Natural killer cell (primary cell): ENCODE measurements at regions not wholly inside any gene's neighbourhood (a gene's known extent, or its start where the extent isn't known, plus 50 kb on each side); places are given as distances from the start of the nearest gene placed in this dataset.
A peak's percentile ranks its signal among the peaks of the same experiment; 100 is the strongest.

ENCODE experiments used
- ATAC-seq, 3 donors: fragments of 150-1000 bp in 2 of 3; fragments of 200-7000 bp in 1 of 3; cut with Tn5 transposase; 1 replicate in 1 of 3; 2 replicates in 2 of 3; pipeline ENCODE4 v1.10.0; 2021; ENCODE audit warnings: mild to moderate bottlenecking in 2 of 3, moderate library complexity in 2 of 3
- DNase-seq, 2 donors: peaks; one replicate each; pipeline versions ENCODE4 v3.0.0 to v3.0.0-alpha.2; 2013 to 2021; ENCODE audit warnings: mixed read lengths in 1 of 2
- H3K27ac ChIP-seq: one replicate; pipeline ENCODE4 v1.5.1; 2013; ENCODE audit warnings: mild to moderate bottlenecking, low read length
- H3K27me3 ChIP-seq: one replicate; pipeline ENCODE4 v1.6.1; 2013; ENCODE audit warnings: low read length; ENCODE audit not compliant: control insufficient read depth, insufficient read depth
- H3K36me3 ChIP-seq: one replicate; pipeline ENCODE4 v1.6.1; 2013; ENCODE audit warnings: low read length; ENCODE audit not compliant: control insufficient read depth, insufficient read depth
- H3K4me1 ChIP-seq: one replicate; pipeline ENCODE4 v1.6.1; 2013; ENCODE audit warnings: low read length; ENCODE audit not compliant: control insufficient read depth, insufficient read depth
- H3K4me3 ChIP-seq: one replicate; pipeline ENCODE4 v1.5.1; 2013; ENCODE audit warnings: low read length
- H3K9me3 ChIP-seq: one replicate; pipeline ENCODE4 v1.6.1; 2013; ENCODE audit warnings: low read length; ENCODE audit not compliant: control insufficient read depth, insufficient read depth
- H3K27ac Mint-ChIP-seq, 2 donors: one replicate each; pipeline ENCODE4 v1.8.0; 2022; ENCODE audit warnings: mild to moderate bottlenecking in 2 of 2, mixed read lengths in 2 of 2, moderate library complexity in 1 of 2
- H3K27me3 Mint-ChIP-seq, 2 donors: one replicate each; pipeline ENCODE4 v1.8.0; 2022; ENCODE audit warnings: low read depth in 2 of 2, mixed read lengths in 2 of 2
- H3K36me3 Mint-ChIP-seq: one replicate; pipeline ENCODE4 v1.8.0; 2022; ENCODE audit warnings: mixed read lengths
- H3K4me1 Mint-ChIP-seq, 2 donors: one replicate each; pipeline ENCODE4 v1.8.0; 2022; ENCODE audit warnings: mixed read lengths in 2 of 2
- H3K4me3 Mint-ChIP-seq: one replicate; pipeline ENCODE4 v1.8.0; 2022; ENCODE audit warnings: mild to moderate bottlenecking, moderate library complexity, mixed read lengths
- H3K9me3 Mint-ChIP-seq, 2 donors: one replicate each; pipeline ENCODE4 v1.8.0; 2022; ENCODE audit warnings: mixed read lengths in 2 of 2
- CTCF ChIP-seq: fragments of 200-600 bp; IDR thresholded peaks from one replicate; pipeline ENCODE4 v1.8.0; 2022; ENCODE audit warnings: antibody characterized with exemption
- WGBS: methylation state at CpG from one replicate; pipeline ENCODE4 v1.1.7; 2013; ENCODE audit warnings: missing lambda C conversion rate; ENCODE audit not compliant: insufficient coverage; 5-methylcytosine and 5-hydroxymethylcytosine counted together
- intact Hi-C: fragments of 100-400 bp; cut with micrococcal nuclease; formaldehyde crosslinking; loops from one replicate; pipeline ENCODE4 v1.14.2; 2022

GRCh38 chr11:104337273-104337672 lies 173.3 kb upstream of the PDGFD start:
- H3K4me1 Mint-ChIP-seq: no peaks in the 10 kb centered on the region
- no peaks in the 10 kb centered on the region for H3K36me3 Mint-ChIP-seq
- H3K27ac Mint-ChIP-seq: no peak overlapping the region
- Histone ChIP-seq H3K9me3 (no peaks in the 10 kb centered on the region), H3K4me3 (no peak overlapping the region), H3K36me3 (no peaks in the 10 kb centered on the region), H3K4me1 (no peaks in the 10 kb centered on the region), H3K27me3 (no peaks in the 10 kb centered on the region), H3K27ac (no peak overlapping the region)
- peaks cover 7 to 8% of the 10 kb centered on the region in 2 donors for H3K27me3 Mint-ChIP-seq
- TF ChIP-seq CTCF: no peak
- WGBS: 96% methylated on average over 3 of the region's 3 CpGs
- H3K4me3 Mint-ChIP-seq: no peak overlapping the region
- H3K9me3 Mint-ChIP-seq: no peaks in the 10 kb centered on the region
- intact Hi-C loops: no loop called here
- ATAC-seq: no peak
- no peak for DNase-seq

GRCh38 chr11:104333977-104334376 lies 170.0 kb upstream of the PDGFD start:
- ATAC-seq (no peak), DNase-seq (peak in 1 of 2 donors; percentile 21)
- H3K9me3 Mint-ChIP-seq: no peaks in the 10 kb centered on the region
- H3K4me3 Mint-ChIP-seq: no peak overlapping the region
- no peak overlapping the region for H3K27ac Mint-ChIP-seq
- WGBS: 95% methylated on average over 2 of the region's 4 CpGs
- Histone ChIP-seq H3K27me3 (no peaks in the 10 kb centered on the region), H3K4me1 (no peaks in the 10 kb centered on the region), H3K27ac (no peak overlapping the region), H3K4me3 (no peak overlapping the region), H3K9me3 (no peaks in the 10 kb centered on the region), H3K36me3 (no peaks in the 10 kb centered on the region)
- peaks cover 7 to 8% of the 10 kb centered on the region in 2 donors for H3K27me3 Mint-ChIP-seq
- intact Hi-C loops: loop anchor here (2.0 to 5.0 kb wide), 2 partner anchors 407 to 651 kb away; no protein-coding TSS in a partner anchor
- no peaks in the 10 kb centered on the region for H3K4me1 Mint-ChIP-seq
- H3K36me3 Mint-ChIP-seq: no peaks in the 10 kb centered on the region
- TF ChIP-seq CTCF: no peak

- no peak for ATAC-seq
- Mint-ChIP-seq H3K9me3 (no peaks in the 10 kb centered on the region), H3K4me1 (no peaks in the 10 kb centered on the region), H3K36me3 (no peaks in the 10 kb centered on the region), H3K4me3 (no peak overlapping the region), H3K27me3 (peaks cover 7 to 8% of the 10 kb centered on the region in 2 donors), H3K27ac (no peak overlapping the region)
- WGBS: 82% methylated on average over 4 of the region's 4 CpGs
- no peak overlapping the region for H3K4me3 ChIP-seq
- no peaks in the 10 kb centered on the region for H3K4me1 ChIP-seq
- DNase-seq: no peak
- H3K9me3 ChIP-seq: no peaks in the 10 kb centered on the region
- intact Hi-C loops: loop anchor here (5.0 kb wide), 1 partner anchor 405 kb away; no protein-coding TSS in a partner anchor
- H3K27ac ChIP-seq: no peak overlapping the region
- TF ChIP-seq CTCF: no peak
- no peaks in the 10 kb centered on the region for H3K36me3 ChIP-seq
- H3K27me3 ChIP-seq: no peaks in the 10 kb centered on the region
Measured at GRCh38 chr11:104332110-104332509, 168.2 kb upstream of the PDGFD start.

GRCh38 chr11:104329078-104329665 lies 165.2 kb upstream of the PDGFD start:
- Mint-ChIP-seq H3K27me3 (peaks cover 2 to 6% of the 10 kb centered on the region in 2 donors), H3K27ac (no peak overlapping the region), H3K9me3 (peaks cover 0 to 2% of the 10 kb centered on the region in 2 donors), H3K4me1 (no peaks in the 10 kb centered on the region), H3K36me3 (no peaks in the 10 kb centered on the region), H3K4me3 (no peak overlapping the region)
- intact Hi-C loops: no loop called here
- Histone ChIP-seq H3K4me1 (no peaks in the 10 kb centered on the region), H3K36me3 (no peaks in the 10 kb centered on the region), H3K4me3 (no peak overlapping the region), H3K27me3 (no peaks in the 10 kb centered on the region), H3K27ac (no peak overlapping the region), H3K9me3 (no peaks in the 10 kb centered on the region)
- DNase-seq: no peak
- TF ChIP-seq CTCF: no peak
- no peak for ATAC-seq
- 100% methylated on average over 1 of the region's 2 CpGs for WGBS
